NCI-H1694 (cell line): ENCODE measurements at regions not wholly inside any gene's neighbourhood (a gene's known extent, or its start where the extent isn't known, plus 50 kb on each side); places are given as distances from the start of the nearest gene placed in this dataset.
"Not testable (repeated sequence)": the region's sequence is repeated elsewhere in the genome, so short reads cannot be mapped to it uniquely, and the experiment has no call there.

Experiments used
- DNase-seq: peaks from one replicate; lab custom pipeline; 2025; lab: John Stamatoyannopoulos, UW

DNA sequence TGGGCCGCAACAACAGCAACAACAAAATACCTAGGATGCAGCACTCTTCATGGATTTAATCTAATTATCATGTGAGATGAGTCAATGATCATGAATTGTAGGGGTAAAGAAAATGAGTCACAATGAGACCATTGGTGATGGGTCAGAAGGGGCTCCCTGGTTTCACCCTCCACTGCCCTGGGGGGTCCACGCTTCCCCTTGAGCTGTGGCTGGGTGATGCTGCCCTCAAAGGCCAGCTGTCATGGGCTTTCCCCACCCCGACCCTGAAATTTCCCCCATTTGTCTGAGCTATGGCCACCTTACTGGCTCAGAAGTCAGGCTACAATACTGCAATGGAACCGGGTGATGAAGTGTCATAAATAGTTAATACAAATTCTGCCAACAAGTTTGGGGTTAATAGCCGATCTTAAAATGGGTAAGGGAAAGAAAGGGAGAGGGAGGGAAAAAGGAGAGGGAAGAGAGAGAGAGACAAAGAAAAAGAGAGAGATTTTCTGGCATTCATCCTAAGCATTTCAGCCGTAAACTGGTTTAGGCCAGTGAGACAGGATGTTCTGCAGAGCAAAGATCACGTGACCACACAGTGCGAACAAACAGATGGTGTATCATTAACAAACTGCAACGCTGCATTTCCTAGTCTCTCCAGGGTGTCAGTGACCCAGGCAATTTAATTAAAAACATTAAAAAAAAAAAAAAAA lies 143.4 kb upstream of the ERRFI1 start:
- peak; percentile 93 for DNase-seq

DNA sequence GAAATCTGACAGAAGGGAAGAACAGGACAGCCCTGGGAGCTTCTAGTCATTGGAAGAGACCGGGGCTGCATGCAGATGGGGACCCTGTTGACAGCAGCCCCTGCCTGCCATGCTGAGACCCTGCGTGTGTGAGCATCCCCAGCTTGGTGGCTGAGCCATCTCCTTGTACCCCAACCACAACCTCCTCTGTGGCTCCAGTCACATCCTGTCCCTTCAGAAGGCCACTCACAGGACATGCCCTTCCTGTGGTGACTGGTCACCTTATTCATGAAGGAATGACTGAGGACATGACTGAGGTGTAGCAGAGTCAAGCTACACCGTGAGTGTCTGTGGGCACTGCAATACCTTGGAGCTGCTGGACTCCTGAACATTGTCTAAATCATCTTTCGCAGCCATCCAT lies 141.8 kb upstream of the ERRFI1 start:
- no peak for DNase-seq

DNA sequence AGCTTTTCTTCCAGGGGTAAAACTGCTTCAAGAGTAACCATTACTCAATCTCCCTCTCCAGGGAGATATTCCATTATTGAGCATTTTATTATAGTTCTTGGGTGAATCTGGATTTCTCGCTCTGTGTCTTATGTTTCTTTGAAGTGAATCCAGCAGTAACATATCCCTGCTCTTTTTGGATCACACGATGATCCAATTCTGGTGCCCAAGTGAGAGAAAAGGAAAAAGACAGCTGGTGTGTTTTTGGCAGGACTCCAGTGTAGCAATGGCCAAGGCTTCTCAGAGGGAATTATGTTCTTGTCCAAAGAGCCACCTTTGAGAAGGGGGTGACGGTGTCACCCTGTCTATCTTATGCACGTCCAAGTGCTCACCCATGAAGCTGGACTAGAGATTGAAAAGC lies 140.3 kb upstream of the ERRFI1 start:
- DNase-seq: no peak

DNA sequence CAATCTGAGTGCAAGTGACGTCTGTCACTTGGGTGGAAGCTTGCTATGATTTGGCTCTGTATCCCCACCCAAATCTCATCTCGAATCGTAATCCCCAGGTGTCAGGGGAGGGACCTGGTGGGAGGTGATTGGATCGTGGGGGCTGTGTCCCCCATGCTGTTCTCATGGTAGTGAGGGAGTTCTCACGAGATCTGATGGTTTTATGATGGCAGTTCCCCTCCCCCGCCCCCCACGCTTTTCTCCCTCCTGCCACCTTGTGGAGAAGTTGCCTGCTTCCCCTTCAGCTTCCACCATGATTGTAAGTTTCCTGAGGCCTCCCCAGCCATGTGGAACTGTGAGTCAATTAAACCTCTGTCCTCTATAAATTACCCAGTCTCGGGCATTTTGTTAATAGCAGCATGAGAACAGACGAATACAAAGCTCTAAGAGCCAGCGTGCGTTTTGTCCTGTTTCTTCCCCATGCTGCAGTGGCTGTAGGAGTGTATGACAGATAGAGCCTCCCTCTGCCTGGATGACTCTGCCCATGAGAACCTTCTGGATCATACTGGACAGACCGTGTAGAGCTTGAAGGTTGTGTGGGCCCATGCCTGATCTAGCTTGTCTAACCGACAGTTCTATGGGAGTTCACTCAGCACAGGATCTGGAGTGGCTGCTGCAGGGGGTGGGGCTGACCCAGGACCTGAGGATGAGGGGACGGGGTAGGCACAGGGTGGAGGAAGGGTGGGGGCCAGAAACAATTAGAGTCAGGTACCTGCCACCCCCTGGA lies 139.7 kb upstream of the ERRFI1 start:
- no peak for DNase-seq

DNA sequence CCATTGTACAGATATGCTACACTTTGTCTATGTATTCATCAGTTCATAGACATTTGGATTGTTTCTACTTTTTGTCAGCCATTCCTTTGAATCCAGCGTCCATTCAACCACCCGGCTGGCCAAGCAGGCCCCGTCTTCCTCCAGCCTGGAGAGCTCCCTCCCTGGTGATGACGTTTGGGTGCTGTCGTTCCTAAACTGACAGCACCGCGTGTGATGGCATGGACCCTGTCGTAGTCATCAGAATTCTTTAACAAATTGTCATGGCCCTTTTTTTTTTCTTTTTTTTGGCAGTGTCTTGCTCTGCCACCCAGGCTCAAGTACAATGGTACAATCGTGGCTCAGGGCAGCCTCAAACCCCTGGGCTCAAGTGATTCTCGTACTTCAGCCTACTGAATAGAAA lies 138.6 kb upstream of the ERRFI1 start:
- DNase-seq: no peak

DNA sequence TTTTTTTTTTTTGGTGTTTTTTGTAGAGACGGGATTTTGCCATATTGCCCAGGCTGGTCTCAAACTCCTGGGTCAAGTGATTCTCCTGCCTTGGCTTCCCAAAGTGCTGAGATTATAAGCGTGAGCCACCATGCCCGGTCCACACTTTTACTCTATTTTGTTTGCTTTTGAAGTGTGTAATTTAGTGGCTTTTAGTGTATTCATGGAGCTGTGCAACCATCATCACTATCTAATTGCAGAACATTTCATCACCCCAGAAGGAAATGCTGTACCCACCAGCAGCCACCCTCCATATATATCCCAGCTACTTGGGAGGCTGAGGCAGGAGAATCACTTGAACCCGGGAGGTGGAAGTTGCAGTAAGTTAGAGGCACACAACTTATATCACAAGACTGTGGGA lies 136.9 kb upstream of the ERRFI1 start:
- no peak for DNase-seq

DNA sequence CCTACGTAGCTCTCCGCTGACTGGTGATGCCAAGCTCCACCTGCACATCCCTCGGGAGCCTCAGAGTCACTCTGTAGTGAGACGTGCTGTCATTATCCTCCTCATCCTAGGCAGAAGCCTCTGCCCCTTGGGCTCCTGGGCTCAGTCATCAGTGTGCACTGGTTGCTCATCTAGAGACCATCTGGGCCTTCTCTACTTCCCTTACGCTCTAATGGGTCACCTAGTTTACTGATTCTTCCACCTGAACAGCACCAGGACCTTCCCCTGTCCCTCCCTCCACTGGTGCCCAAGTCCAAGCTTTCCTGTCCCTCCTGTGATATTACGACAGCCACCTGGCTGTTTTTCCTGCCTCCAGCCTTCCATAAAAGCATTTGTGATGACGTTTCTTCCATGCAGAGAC lies 136.1 kb upstream of the ERRFI1 start:
- DNase-seq: no peak

DNA sequence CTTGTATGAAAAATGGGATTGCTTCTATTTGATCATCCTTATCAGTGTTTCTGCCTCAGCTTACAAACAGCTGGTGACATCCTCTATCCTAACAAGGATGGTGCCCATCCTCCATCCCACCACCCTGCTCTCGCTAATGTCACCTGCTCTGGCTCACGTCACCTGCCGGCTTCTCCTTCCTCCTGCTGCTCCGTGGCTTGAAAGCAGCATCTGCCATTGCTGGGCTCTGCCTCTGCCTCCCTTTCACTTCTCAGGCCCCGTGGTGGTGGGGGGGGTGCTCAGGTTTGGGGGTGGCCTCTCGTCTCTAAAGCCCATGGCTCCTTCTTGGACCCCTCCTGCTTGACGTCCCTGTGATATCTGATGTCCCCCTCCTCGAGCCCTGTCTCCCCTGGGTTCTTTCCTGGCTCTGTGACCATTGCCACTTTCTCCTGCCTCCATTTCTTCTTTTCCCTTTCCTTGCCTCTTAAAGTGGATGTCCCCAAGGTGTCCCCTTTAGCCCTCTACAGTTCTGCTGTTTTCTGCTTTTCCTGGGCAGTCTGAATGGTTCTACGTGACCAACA lies 135.5 kb upstream of the ERRFI1 start:
- no peak for DNase-seq

DNA sequence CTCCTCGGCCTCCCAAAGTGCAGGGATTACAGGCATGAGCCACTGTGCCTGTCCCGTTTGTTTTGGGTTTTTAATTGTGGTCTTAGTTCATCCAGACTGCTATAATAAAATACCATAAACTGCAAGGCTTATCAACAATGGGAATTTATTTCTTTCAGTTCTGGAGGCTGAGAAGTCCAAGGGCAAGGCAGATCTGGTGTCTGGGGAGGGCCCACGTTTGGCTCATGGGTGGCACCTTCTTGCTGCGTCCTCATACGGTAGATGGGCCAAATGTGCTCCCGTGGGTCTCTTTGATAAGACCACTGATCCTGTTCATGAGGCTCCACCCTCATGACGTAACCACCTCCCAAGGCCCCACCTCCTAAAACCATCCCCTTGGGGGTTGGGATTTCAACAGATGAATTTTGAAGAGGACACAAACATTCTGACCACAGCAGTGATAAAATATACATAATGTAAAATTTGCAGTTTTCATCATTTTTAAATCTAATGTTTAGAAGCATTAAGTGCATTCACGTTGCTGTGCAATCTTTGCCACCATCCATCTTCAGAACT lies 133.4 kb upstream of the ERRFI1 start:
- no peak for DNase-seq

DNA sequence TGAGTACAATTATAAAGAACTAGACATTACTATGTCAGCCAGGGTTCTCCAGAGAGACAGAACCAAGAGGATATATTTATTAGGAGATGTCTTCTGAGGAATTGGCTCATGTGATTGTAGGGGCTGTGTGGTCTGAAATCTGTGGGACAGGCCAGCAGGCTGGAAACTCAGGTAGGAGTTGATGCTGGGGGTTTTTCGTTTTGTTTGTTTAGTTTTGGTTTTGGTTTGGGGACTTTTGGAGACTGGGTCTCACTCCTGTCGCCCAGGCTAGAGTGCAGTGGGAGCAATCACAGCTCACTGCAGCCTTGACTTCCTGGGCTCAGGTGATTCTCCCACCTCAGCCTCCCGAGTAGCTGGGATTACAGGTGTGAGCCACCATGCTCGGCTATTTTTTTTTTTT lies 132.9 kb upstream of the ERRFI1 start:
- no peak for DNase-seq

DNA sequence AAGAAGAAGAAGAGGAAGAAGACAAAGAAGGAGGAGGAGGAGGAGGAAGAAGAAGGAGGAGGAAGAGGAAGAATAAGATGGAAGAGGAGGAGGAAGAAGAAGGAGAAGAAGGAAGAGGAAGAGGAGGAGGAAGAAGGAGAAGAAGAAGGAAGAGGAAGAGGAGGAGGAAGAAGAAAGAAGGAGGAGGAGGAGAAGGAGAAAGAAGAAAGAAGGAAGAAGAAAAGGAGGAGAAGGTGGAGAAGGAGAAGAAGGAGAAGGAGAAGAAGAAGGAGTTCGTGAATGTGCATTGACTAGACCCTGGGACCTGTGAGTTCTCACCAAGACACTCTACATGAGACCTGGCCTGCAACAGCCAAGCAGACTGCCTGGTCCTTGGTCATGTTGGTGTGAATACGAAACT lies 131.7 kb upstream of the ERRFI1 start:
- no peak for DNase-seq

DNA sequence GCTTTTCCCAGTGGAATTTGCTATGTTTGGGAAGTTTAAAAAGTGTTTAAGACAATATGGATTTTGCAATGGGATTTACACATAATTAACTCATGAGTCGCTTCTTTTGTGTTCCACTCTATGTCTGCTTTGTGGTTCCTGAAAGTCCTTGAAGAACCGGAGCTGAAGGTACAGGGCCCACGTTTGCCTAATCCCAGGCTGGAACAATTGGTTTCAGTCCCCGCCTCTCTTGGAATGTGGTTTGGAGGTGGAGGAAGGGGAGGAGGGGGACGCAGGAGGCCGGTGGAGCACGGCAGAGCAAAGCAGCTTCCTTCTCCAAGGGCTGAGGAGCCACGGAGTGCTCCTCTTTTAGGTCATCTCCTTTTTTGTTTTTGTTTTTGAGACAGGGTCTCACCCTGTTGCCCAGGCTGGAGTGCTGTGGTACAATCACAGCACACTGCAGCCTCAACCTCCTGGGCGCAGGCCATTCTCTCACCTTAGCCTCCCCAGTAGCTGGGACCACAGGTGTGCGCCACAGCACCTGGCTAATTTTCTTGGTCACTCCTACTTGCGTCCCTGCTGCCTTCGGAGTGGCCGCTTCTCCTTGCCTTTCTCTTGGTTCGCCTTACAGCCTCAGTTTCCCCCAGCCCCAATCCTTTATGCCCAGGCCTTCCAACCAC lies 129.5 kb upstream of the ERRFI1 start:
- DNase-seq: no peak

DNA sequence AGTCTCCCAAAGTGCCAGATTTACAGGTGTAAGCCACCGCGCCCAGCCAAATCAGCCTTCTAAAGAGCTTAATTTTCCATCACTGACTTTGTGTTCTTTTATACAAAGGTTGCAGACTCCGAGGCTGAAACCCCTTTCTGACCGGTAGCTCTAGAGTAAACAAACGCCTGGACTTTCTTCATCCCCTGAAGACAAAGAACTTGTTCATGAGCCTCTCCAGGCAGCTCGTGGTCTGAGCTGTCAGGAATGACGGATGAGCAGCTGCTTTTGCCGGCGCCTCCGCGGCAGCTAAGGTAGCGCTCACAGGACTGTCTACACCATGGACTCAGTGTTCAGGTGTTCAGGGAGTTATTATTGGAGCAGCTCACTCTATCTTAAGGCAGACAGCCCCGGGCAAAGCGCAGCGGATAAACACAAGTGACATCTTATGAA lies 128.5 kb upstream of the ERRFI1 start:
- no peak for DNase-seq

DNA sequence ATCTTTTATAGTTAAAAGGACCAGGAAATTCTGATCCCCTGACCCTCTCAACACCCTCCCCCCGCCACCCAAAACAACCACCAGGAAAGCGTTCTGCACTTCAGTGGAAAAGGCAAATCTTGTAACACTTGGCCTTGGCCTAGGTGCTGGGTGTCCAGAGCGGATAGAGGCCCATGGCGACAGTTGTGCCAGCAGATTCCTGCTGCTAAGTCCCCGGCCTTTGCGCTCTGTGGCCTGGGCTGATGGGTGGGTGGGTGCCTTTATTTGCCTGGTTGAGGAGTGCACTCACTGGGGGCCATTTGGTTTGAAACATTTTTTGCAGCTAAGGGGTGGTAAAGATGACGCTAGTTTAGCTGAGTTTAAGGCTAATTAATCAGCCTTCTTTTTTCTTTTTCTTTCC lies 127.9 kb upstream of the ERRFI1 start:
- DNase-seq: no peak

DNA sequence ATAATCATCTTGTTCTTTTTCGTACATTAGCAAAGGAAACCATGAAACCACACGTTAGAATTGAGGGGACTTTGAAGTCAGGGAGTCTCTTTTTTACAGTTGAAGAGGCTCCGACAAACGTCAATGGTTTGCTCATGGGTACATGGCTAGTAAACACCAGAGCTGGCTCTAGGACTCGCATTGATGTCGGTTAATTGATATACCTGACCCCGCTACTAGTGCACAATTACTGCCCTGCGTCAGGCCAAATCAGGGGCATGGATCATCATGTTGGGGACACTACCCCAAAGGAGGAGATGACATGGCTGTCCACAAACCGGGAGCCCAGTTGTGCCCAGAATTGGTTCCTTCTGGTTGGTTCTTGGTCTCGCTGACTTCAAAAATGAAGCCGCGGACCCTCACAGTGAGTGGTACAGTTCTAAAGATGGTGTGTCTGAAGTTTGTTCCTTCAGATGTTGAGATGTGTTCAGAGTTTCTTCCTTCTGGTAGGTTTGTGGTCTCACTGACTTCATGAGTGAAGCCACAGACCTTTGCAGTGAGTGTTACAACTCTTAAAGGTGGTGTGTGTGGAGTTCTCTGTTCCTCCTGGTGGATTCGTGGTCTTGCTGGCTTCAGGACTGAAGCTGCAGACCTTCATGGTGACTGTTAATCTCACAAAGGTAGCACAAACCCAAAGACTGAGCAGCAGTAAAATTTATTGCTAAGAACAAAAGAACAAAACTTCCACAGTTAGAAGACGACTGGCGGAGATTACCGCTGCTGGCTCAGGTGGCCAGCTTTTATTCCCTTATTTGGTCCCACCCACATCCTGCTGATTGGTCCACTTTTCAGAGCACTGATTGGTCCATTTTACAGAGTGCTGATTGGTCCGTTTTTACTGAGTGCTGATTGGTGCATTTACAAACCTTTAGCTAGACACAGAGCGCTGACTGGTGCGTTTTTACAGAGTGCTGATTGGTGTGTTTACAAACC lies 126.9 kb upstream of the ERRFI1 start:
- no peak for DNase-seq

DNA sequence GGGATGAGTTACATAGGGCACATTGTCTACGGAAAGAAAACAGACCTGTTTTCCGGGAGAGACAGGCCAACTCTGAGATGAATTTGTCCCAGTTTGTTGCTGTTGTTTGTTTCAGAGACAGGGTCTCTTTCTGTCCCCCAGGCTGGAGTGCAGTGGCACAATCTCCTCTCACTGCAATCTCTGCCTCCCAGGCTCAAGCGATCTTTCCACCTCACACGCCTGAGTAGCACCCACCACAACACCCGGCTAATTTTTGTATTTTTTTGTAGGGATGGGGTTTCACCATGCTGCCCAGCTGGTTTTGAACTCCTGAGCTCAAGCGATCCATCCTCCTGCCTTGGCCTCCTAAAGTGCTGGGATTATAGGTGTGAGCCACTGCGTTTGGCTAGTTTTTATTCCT lies 125.5 kb upstream of the ERRFI1 start:
- no peak for DNase-seq

DNA sequence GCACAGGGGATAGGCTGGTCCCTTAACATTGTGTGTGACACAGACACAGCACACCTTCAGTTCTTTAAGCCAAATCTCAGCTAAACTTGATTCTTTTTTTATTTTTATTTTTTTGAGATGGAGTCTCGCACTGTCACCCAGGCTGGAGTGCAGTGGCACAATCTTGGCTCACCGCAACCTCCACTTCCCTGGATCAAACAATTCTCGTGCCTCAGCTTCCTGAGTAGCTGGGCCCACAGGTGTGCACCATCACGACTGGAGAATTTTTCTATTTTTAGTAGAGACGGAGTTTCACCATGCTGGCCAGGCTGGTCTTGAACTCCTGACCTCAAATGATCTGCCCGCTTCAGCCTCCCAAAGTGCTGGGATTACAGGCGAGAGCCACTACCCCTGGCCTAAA lies 123.6 kb upstream of the ERRFI1 start:
- DNase-seq: not testable (repeated sequence)

DNA sequence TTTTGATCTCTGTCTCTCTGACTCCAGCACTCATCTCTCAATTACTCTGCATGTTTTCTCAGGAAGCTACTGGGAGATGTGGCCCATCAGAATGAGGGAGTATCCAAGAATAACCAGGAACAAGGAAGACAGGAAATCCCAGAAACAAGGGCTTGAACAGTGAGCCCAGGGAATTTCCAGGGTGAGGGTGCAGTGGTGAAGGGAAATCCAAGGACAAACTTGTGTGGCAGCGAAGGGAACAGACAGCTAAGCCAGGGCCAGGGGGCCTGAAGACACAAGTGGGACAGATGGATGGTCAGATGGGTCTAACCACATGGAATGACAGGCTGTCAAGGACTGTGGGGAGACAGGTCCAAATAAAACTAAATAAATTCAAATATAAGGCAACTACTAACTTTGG lies 121.8 kb upstream of the ERRFI1 start:
- no peak for DNase-seq

DNA sequence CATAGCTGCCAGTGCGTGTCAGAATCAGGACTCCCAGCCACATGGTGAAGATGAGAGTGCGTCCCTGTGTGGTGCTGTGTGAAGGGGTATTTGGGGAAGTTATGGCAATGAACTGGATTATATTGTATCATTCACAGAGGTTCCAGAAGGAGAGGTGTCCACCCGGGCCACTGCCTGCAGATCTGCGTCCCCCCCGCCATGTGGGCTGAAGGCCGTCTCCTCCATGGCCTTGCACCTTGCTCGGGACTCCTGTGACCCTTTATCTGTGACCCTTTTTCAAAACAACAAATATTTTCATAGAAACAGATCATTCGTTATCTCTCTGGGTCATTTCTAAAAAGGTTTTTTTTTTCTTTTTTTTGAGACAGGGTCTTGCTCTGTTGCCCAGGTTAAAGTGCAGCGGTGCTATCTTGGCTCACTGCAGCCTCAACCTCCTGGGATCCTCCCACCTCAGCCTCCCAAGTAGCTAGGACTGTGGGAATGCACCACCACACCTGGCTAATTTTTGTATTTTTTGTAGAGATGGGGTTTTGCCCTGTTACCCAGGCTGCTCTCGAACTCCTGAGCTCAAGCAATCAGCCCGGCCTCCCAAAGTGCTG lies 120.2 kb upstream of the ERRFI1 start:
- no peak for DNase-seq

DNA sequence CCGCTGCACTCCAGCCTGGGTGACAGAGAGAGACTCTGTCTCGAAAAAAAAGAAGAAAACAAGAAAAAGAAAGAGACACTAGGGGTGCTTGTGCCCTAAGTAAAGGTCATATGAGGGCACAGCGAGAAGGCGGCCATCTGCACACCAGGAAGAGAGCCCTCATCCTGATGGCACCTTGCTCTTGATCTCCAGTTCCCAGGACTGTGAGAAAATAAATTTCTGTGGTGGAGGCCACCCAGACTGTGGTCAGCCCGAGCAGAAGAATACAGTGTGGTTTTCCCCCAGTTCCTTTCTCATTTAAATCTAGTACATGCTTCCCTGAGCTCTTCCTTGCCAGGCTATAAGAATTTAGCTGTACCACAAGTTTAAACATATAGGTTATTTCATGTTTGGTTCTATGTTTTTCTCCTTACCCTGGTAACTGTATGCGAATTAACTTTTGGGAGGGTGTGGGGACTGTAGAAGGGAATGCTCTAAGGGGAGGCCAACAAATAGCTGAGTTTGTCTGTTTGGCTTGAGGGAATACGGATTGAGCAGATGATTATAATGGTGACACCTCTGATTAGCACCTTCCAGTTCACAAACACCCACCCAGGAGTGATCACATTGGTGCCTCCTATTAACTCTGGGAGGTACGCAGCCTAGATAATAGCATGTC lies 119.6 kb upstream of the ERRFI1 start:
- no peak for DNase-seq

DNA sequence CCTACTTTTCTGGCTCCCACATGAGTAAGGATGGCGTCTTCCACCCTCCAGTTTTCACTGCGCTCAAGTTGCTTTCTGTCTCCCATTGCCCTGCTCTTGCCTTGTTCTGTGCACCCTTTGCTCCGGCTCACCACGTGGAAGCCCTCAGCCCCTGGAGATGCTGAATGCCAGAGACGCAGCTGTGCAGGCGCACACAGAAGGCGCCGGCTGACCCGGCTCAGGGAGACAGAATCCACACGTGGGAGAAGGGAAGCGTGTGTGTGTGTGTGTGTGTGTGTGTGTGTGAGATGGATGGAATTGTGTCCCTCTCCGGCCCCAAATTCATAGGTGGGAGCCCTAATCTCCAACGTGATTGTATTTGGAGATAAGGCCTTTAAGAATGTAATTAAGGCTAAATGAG lies 118.2 kb upstream of the ERRFI1 start:
- DNase-seq: no peak
